HFF-Myc (cell line): ENCODE measurements at regions not wholly inside any gene's neighbourhood (a gene's known extent, or its start where the extent isn't known, plus 50 kb on each side); places are given as distances from the start of the nearest gene placed in this dataset.

Experiments used
- DNase-seq: peaks from one replicate; pipeline ENCODE4 v3.0.0-alpha.2; 2011; ENCODE audit warnings: low read depth; ENCODE audit errors: extremely low read depth
- H3K4me3 ChIP-seq: replicated peaks from 2 replicates; pipeline ENCODE4 v1.5.1; 2011; ENCODE audit warnings: low read depth, mild to moderate bottlenecking, control low read depth, low read length
- TF ChIP-seq, protein P1 (sequence below): IDR thresholded peaks from 2 replicates; pipeline ENCODE4 v1.5.1; 2012; ENCODE audit warnings: mild to moderate bottlenecking, low read depth, low read length, control low read depth; ENCODE audit errors: missing control alignments

- H3K4me3 ChIP-seq = no peak overlapping the region
- TF ChIP-seq, protein P1, sequence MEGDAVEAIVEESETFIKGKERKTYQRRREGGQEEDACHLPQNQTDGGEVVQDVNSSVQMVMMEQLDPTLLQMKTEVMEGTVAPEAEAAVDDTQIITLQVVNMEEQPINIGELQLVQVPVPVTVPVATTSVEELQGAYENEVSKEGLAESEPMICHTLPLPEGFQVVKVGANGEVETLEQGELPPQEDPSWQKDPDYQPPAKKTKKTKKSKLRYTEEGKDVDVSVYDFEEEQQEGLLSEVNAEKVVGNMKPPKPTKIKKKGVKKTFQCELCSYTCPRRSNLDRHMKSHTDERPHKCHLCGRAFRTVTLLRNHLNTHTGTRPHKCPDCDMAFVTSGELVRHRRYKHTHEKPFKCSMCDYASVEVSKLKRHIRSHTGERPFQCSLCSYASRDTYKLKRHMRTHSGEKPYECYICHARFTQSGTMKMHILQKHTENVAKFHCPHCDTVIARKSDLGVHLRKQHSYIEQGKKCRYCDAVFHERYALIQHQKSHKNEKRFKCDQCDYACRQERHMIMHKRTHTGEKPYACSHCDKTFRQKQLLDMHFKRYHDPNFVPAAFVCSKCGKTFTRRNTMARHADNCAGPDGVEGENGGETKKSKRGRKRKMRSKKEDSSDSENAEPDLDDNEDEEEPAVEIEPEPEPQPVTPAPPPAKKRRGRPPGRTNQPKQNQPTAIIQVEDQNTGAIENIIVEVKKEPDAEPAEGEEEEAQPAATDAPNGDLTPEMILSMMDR = no peak
- no peak for DNase-seq
These were observed 95.0 kb upstream of the CCND2 start for GRCh38 chr12:4178424-4179170.

DNA sequence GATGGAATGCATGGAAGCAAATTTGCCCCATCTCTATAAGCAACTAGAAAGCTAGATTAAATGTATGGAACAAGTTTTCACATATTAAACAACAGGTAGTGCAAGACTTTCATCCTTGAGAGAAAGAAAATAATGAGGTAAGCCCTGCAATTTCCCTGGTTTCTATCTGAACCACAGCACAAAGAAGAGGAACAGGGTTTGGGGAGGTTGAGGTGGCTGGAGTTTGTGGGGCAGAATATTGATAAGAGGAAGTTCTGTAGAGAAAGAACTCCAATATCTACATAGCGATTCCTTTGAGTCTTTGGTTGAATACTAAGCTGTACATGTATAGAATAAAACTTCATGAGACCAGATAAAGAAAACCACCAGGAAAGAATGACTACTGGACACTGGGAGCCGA, 96.3 kb upstream of the CCND2 start:
- TF ChIP-seq, protein P1 = no peak
- DNase-seq = no peak
- no peak overlapping the region for H3K4me3 ChIP-seq

GRCh38 chr12:4176168-4176567, 97.4 kb upstream of the CCND2 start:
- TF ChIP-seq, protein P1 = no peak
- no peak for DNase-seq
- no peak overlapping the region for H3K4me3 ChIP-seq

GRCh38 chr12:4174417-4174816, 99.1 kb upstream of the CCND2 start:
- no peak for DNase-seq
- H3K4me3 ChIP-seq = no peak overlapping the region
- TF ChIP-seq, protein P1 = no peak

- H3K4me3 ChIP-seq = no peak overlapping the region
- DNase-seq = no peak
- TF ChIP-seq, protein P1 = no peak
These were observed 100.6 kb upstream of the CCND2 start for GRCh38 chr12:4172999-4173398.

- no peak overlapping the region for H3K4me3 ChIP-seq
- DNase-seq = no peak
- TF ChIP-seq, protein P1 = no peak
These were observed 101.8 kb upstream of the CCND2 start for GRCh38 chr12:4171742-4172141.

DNA sequence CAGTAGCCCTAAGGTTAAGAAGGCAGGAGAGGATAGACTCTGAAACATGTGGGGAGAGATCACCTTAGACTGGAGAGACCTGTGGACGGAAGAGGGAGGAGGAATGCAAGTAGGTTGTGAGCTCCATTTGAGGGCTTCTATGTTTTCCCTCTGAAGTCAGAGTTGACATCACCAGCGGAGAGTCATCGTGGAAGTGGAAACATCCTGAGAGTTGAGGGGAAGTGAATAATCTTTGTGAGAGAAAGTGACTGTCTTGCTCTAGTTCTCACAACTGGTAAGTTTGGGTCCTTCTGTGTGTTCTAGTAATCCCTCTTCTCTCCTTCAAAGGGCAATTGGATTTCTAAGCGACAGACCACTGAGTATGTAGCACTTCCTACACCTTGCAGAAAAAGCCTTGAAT, 103.6 kb upstream of the CCND2 start:
- no peak overlapping the region for H3K4me3 ChIP-seq
- no peak for DNase-seq
- TF ChIP-seq, protein P1 = no peak
